Spleen (tissue), 7 donors: ENCODE measurements at regions not wholly inside any gene's neighbourhood (a gene's known extent, or its start where the extent isn't known, plus 50 kb on each side); places are given as distances from the start of the nearest gene placed in this dataset.

ENCODE experiments used
- CTCF ChIP-seq, 11 experiments: fragments of 200-600 bp in 7 of 11; fragments of 450-650 bp in 4 of 11; sonication (generic) in 4 of 11; IDR thresholded peaks in 8 of 11; conservative IDR thresholded peaks in 3 of 11; 1 replicate in 7 of 11; 2 replicates in 4 of 11; pipeline versions ENCODE4 v1.4.0 to v1.8.0; 2016 to 2021; ENCODE audit warnings: antibody characterized with exemption in 11 of 11, inconsistent platforms in 4 of 11, mild to moderate bottlenecking in 1 of 11
- POLR2A ChIP-seq, 3 donors: fragments of 450-650 bp; IDR thresholded peaks; one replicate each; pipeline ENCODE4 v1.5.1; 2017; ENCODE audit warnings: antibody characterized with exemption in 3 of 3, mild to moderate bottlenecking in 1 of 3
- donor health status: DM: no; HTN: no; CAD: no; lungs with moderate emphysema.
- donor health status: DM: no; HTN: no; CAD: no.
- donor health status: DM: no; HTN: no; CAD: no.

- no peak for TF ChIP-seq CTCF (IDR thresholded peaks at IDR 0.05 in 8 of 11, conservative IDR thresholded peaks at IDR 0.05 in 3 of 11)
- TF ChIP-seq POLR2A (IDR thresholded peaks at IDR 0.05) = no peak
Observed at GRCh38 chr10:55168343-55168742, 367.3 kb upstream of the PCDH15 start.
